Prostate gland (tissue), 2 donors: ENCODE measurements at regions not wholly inside any gene's neighbourhood (a gene's known extent, or its start where the extent isn't known, plus 50 kb on each side); places are given as distances from the start of the nearest gene placed in this dataset.

Experiments
- POLR2A ChIP-seq: fragments of 450-650 bp; IDR thresholded peaks from one replicate; pipeline ENCODE4 v1.6.1; 2016; ENCODE audit warnings: antibody characterized with exemption, mild to moderate bottlenecking
- POLR2AphosphoS5 ChIP-seq: sonication (generic); formaldehyde crosslinking; IDR thresholded peaks from one replicate; pipeline ENCODE4 v1.6.1; 2017; ENCODE audit warnings: antibody characterized with exemption
- TF ChIP-seq, protein P1 (sequence below), 4 experiments: fragments of 200-600 bp in 2 of 4; fragments of 450-650 bp in 2 of 4; sonication (generic) in 2 of 4; IDR thresholded peaks; 1 replicate in 3 of 4; 2 replicates in 1 of 4; pipeline ENCODE4 v1.5.1; 2016 to 2019; ENCODE audit warnings: antibody characterized with exemption in 4 of 4, mild to moderate bottlenecking in 2 of 4, moderate library complexity in 2 of 4

DNA sequence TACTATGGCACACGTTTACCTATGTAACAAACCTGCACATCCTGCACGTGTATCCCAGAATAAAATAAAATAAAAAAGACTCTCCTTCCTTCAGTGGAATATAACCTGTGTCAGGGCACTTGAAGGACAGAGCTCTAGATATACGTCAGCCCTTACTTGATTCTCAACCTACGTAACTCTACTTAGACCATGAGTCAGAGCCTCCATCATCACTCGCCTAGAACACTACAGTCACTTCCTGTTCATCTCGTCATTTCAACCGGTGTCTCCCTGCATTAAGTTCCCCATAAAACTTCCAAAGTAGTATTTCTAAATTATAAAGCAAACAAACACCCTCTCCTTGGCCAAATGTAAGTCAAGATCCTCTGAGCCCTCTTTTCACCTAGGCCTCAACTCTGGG lies 243.5 kb upstream of the CCNG1 start:
- TF ChIP-seq, protein P1, sequence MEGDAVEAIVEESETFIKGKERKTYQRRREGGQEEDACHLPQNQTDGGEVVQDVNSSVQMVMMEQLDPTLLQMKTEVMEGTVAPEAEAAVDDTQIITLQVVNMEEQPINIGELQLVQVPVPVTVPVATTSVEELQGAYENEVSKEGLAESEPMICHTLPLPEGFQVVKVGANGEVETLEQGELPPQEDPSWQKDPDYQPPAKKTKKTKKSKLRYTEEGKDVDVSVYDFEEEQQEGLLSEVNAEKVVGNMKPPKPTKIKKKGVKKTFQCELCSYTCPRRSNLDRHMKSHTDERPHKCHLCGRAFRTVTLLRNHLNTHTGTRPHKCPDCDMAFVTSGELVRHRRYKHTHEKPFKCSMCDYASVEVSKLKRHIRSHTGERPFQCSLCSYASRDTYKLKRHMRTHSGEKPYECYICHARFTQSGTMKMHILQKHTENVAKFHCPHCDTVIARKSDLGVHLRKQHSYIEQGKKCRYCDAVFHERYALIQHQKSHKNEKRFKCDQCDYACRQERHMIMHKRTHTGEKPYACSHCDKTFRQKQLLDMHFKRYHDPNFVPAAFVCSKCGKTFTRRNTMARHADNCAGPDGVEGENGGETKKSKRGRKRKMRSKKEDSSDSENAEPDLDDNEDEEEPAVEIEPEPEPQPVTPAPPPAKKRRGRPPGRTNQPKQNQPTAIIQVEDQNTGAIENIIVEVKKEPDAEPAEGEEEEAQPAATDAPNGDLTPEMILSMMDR (IDR thresholded peaks at IDR 0.05): no peak
- TF ChIP-seq POLR2AphosphoS5 (no peak), POLR2A (no peak)
